Fibroblast of villous mesenchyme (primary cell): ENCODE measurements at regions not wholly inside any gene's neighbourhood (a gene's known extent, or its start where the extent isn't known, plus 50 kb on each side); places are given as distances from the start of the nearest gene placed in this dataset.

Experiments used
- DNase-seq: peaks from one replicate; pipeline ENCODE4 v3.0.0-alpha.2; 2010; ENCODE audit warnings: low read depth
- H3K4me3 ChIP-seq: 2 replicates; pipeline ENCODE4 v1.5.1; 2011; ENCODE audit warnings: low read depth, mild to moderate bottlenecking, low read length
- TF ChIP-seq, protein P1 (sequence below): IDR thresholded peaks from 2 replicates; pipeline ENCODE4 v1.5.1; 2012; ENCODE audit warnings: low read depth, mild to moderate bottlenecking, low read length; ENCODE audit not compliant: insufficient read depth

DNA sequence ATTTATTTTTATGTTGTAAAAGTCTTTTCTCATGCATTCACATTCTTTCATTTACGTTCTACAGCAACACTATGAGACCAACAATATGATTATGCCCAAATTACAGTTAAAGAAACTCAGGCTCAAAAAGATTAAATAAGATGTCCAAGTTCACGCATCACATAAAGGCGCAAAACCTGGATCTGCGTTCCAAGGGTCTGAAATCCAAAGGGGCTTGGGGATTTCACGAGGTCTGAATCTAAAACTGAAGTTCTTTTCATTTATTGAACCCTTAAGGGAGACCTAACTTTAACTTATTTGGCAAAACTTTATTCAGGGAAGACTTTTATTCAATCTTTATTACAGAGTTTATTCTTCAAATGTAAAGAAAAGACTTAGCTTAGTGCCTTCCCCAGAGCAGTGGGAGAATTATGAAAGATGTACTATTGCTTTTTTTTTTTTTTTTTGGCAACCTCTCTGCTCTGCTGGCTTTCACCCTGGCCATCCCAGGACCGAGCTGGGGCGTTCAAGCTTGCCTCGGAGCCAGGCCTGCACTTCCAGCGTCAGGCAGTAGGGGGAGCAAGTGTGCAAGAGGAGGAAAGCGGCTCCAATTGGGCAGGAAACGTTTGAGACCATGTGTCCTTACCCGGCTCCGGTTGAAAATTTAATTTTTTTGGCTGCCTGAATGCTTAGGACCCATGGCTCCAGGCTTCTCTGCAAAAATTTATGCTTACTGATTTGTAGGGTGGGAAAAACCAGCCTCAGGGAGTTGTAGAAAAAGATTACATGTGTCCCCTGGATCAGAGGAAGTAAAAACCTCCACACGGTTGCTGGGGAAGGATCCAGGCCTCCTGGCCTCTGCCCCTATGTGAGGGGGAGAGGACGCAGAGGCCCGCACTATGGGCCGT, 344.3 kb upstream of the KLF3 start:
- DNase-seq, result peak; percentile 93
- TF ChIP-seq, protein P1, sequence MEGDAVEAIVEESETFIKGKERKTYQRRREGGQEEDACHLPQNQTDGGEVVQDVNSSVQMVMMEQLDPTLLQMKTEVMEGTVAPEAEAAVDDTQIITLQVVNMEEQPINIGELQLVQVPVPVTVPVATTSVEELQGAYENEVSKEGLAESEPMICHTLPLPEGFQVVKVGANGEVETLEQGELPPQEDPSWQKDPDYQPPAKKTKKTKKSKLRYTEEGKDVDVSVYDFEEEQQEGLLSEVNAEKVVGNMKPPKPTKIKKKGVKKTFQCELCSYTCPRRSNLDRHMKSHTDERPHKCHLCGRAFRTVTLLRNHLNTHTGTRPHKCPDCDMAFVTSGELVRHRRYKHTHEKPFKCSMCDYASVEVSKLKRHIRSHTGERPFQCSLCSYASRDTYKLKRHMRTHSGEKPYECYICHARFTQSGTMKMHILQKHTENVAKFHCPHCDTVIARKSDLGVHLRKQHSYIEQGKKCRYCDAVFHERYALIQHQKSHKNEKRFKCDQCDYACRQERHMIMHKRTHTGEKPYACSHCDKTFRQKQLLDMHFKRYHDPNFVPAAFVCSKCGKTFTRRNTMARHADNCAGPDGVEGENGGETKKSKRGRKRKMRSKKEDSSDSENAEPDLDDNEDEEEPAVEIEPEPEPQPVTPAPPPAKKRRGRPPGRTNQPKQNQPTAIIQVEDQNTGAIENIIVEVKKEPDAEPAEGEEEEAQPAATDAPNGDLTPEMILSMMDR, result peak; percentile 100
- no peak overlapping the region for H3K4me3 ChIP-seq

DNA sequence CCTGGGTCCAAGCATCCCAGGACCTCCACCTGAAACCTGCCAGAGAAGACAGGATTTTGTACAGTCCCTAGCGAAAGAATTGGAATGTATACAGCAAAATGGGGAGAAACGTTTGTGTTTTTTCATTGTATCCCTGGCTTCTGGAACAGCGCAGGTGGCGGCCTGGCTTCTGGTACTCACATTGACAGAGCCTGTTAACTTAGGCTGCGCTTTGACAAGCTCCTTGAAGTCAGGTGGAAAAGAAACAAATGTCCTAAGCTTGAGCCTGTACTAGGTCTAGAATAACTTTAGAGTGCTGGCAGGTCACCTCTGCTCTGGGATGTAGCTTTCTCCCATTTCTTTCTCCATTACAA, 343.7 kb upstream of the KLF3 start:
- H3K4me3 ChIP-seq, result no peak overlapping the region
- no peak for DNase-seq
- TF ChIP-seq, protein P1, result no peak

DNA sequence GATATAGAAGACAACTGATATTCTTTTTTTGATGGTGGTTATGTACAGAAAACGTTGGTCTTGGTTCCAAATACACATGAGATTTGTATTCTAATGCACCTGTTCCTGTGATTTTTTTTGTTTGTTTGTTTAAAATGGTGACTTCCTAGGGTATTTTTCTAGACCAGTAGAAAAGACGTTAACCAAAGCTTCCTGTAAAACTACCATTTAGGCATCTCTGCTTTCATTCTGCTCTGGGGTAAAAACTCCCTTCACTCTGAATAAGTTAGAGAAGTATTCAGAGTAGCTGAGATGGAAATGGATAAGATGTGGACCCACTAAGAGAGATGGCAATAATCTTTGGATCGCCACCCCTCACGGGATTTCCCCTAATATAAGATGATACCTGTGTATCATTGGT, 343.2 kb upstream of the KLF3 start:
- no peak overlapping the region for H3K4me3 ChIP-seq
- DNase-seq, result no peak
- TF ChIP-seq, protein P1, result no peak

DNA sequence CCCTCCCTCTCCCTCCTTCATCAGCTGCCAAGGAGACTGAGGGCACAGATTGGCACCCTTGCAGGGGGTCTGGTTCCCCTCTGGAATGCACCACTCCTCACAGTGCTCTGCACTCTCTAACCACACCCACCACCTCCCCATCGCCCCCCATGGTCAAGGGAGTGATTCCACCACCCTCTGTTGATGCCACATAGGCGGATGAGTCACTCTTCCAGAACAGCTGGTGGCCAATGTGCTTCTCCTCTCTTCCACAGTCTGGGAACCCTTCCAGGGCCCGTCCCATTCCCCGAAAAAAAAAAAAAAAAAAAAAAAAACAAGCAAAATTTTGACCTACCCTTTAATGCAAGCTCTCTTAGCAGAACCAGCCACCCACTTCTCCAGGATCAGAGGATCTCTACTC, 341.3 kb upstream of the KLF3 start:
- TF ChIP-seq, protein P1, result no peak
- DNase-seq, result peak; percentile 84
- no peak overlapping the region for H3K4me3 ChIP-seq

DNA sequence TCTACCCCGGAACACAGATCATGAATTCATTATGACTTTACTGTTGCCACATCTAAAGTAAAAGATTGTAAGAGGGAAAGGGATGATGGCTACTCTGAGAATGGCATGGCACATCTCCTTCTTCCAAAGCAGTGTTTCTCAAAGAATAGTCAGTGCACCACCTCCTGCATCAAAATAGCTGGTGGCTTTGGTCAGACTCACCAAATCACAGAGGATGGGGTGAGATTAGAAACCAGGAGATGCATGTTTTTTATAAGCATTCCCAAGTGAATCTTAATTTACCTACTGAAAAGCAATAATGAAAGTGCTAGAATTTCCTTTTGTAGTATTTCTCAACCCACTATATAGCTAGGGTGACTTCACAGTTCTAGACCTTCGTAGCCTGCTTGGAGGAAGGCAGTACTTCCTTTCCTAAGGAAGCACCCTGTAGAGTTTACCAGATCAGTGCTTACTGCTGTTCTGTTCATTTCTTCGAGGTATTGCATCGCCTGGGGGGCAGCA, 340.8 kb upstream of the KLF3 start:
- H3K4me3 ChIP-seq, result no peak overlapping the region
- no peak for DNase-seq
- TF ChIP-seq, protein P1, result no peak

DNA sequence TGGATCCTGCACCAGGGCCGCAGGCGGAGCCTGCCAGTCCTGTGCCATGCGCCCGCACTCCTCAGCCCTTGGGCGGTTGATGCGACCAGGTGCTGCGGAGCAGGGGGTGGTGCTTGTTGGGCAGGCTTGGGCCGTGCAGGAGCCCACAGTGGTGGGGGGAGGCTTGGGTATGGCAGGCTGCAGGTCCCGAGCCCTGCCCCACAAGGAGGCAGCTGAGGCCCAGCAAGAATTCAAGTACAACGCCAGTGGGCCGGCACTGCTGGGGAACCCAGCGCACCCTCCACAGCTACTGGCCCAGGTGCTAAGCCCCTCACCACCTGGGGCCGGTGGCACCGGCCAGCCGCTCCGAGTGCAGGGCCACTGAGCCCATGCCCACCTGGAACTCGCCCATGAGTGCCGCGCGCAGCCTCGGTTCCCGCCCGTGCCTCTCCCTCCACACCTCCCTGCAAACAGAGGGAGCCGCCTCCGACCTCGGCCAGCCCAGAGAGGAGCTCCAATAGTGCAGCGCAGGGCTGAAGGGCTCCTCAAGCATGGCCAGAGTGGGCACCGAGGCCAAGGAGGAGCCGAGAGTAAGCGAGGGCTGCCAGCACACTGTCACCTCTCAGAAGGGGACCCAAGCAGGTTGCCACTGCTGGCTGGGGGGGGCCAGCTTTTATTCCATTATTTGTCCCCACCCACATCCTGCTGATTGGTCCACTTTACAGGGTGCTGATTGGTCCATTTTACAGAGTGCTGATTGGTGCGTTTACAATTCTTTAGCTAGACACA, 339.0 kb upstream of the KLF3 start:
- TF ChIP-seq, protein P1, result no peak
- no peak overlapping the region for H3K4me3 ChIP-seq

DNA sequence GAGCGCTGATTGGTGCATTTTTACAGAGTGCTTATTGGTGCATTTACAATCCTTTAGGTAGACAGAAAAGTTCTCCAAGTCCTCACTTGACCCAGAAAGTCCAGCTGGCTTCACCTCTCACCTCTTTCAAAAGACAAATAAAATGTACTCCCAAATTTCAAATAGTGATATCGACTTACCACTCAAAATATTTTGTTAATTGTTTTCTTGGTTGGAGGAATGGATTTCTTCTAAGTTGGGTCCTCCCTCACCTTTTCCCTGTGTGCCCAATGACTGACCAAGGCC, 338.4 kb upstream of the KLF3 start:
- no peak for DNase-seq
- TF ChIP-seq, protein P1, result no peak
- no peak overlapping the region for H3K4me3 ChIP-seq

More for the DNA sequence above, 339.0 kb upstream of the KLF3 start:
- no peak for DNase-seq
